ENCODE measurements at regions not wholly inside any gene's neighbourhood (a gene's known extent, or its start where the extent isn't known, plus 50 kb on each side); places are given as distances from the start of the nearest gene placed in this dataset.
"Not testable (repeated sequence)": the region's sequence is repeated elsewhere in the genome, so short reads cannot be mapped to it uniquely, and the experiment has no call there.

GRCh38 chrX:155819966-155820491 is 61.1 kb upstream of the VAMP7 start:
- intact Hi-C loops (cut with micrococcal nuclease) = no loop called here
- TF ChIP-seq CTCF (IDR thresholded peaks at IDR 0.05) = peak; percentile 27
- H3K4me3 ChIP-seq (ENCODE audit: low read length) = no peak overlapping the region
- H3K4me3 Mint-ChIP-seq = no peak overlapping the region
- H3K4me1 Mint-ChIP-seq = no peaks in the 10 kb centered on the region
- peak in 1 of 2 donors; percentile 67 for DNase-seq
- no peaks in the 10 kb centered on the region for H3K4me1 ChIP-seq (ENCODE audit: control insufficient read depth, insufficient read depth, low read length)
- no peak overlapping the region for H3K27ac ChIP-seq (ENCODE audit: low read length)
- H3K27ac Mint-ChIP-seq = no peak overlapping the region
- peaks cover 6 to 47% of the 10 kb centered on the region in 2 donors for H3K27me3 Mint-ChIP-seq (ENCODE audit: low read depth in 2 of 2)
- no peaks in the 10 kb centered on the region for H3K36me3 Mint-ChIP-seq
- peak in 1 of 3 donors; percentile 54 for ATAC-seq
- H3K9me3 Mint-ChIP-seq = peaks cover under 1 to 6% of the 10 kb centered on the region in 2 donors
- no peaks in the 10 kb centered on the region for H3K36me3 ChIP-seq (ENCODE audit: control insufficient read depth, insufficient read depth, low read length)
- 63% methylated on average over 2 of the region's 3 CpGs for WGBS (ENCODE audit: insufficient coverage)
- no peaks in the 10 kb centered on the region for H3K27me3 ChIP-seq (ENCODE audit: control insufficient read depth, insufficient read depth, low read length)
- no peaks in the 10 kb centered on the region for H3K9me3 ChIP-seq (ENCODE audit: control insufficient read depth, insufficient read depth, low read length)

GRCh38 chrX:155819525-155819924 is 61.6 kb upstream of the VAMP7 start:
- Histone ChIP-seq H3K27me3 (ENCODE audit: control insufficient read depth, insufficient read depth, low read length) (no peaks in the 10 kb centered on the region), H3K4me3 (ENCODE audit: low read length) (no peak overlapping the region), H3K9me3 (ENCODE audit: control insufficient read depth, insufficient read depth, low read length) (no peaks in the 10 kb centered on the region), H3K27ac (ENCODE audit: low read length) (no peak overlapping the region), H3K36me3 (ENCODE audit: control insufficient read depth, insufficient read depth, low read length) (no peaks in the 10 kb centered on the region), H3K4me1 (ENCODE audit: control insufficient read depth, insufficient read depth, low read length) (no peaks in the 10 kb centered on the region)
- intact Hi-C loops (cut with micrococcal nuclease) = no loop called here
- no peaks in the 10 kb centered on the region for H3K36me3 Mint-ChIP-seq
- H3K27me3 Mint-ChIP-seq (ENCODE audit: low read depth in 2 of 2) = peaks cover 6 to 42% of the 10 kb centered on the region in 2 donors
- peaks cover 0 to 6% of the 10 kb centered on the region in 2 donors for H3K9me3 Mint-ChIP-seq
- ATAC-seq = no peak
- no peak for TF ChIP-seq CTCF (IDR thresholded peaks at IDR 0.05)
- no peak overlapping the region for H3K4me3 Mint-ChIP-seq
- no peaks in the 10 kb centered on the region for H3K4me1 Mint-ChIP-seq
- H3K27ac Mint-ChIP-seq = no peak overlapping the region
- DNase-seq = no peak

- H3K36me3 ChIP-seq (ENCODE audit: control insufficient read depth, insufficient read depth, low read length); H3K27ac Mint-ChIP-seq; intact Hi-C loops (cut with micrococcal nuclease); H3K4me1 ChIP-seq (ENCODE audit: control insufficient read depth, insufficient read depth, low read length); H3K4me3 ChIP-seq (ENCODE audit: low read length); ATAC-seq; H3K27me3 ChIP-seq (ENCODE audit: control insufficient read depth, insufficient read depth, low read length); H3K27ac ChIP-seq (ENCODE audit: low read length); H3K36me3 Mint-ChIP-seq; H3K4me1 Mint-ChIP-seq; DNase-seq; H3K9me3 ChIP-seq (ENCODE audit: control insufficient read depth, insufficient read depth, low read length); H3K4me3 Mint-ChIP-seq: not testable (repeated sequence)
- H3K9me3 Mint-ChIP-seq = peaks cover 2 to 11% of the 10 kb centered on the region in 2 donors
- H3K27me3 Mint-ChIP-seq (ENCODE audit: low read depth in 2 of 2) = peaks cover 0 to 11% of the 10 kb centered on the region in 2 donors
- 99% methylated on average over 5 of the region's 8 CpGs for WGBS (ENCODE audit: insufficient coverage)
Measured at GRCh38 chrX:155814391-155814790, 66.8 kb upstream of the VAMP7 start.

GRCh38 chrX:155779831-155780230 is 101.3 kb upstream of the VAMP7 start:
- no peak overlapping the region for H3K27ac Mint-ChIP-seq
- no peaks in the 10 kb centered on the region for H3K4me1 ChIP-seq (ENCODE audit: control insufficient read depth, insufficient read depth, low read length)
- intact Hi-C loops (cut with micrococcal nuclease) = no loop called here
- no peak for TF ChIP-seq CTCF (IDR thresholded peaks at IDR 0.05)
- no peak overlapping the region for H3K27ac ChIP-seq (ENCODE audit: low read length)
- no peak for ATAC-seq
- H3K36me3 ChIP-seq (ENCODE audit: control insufficient read depth, insufficient read depth, low read length) = no peaks in the 10 kb centered on the region
- H3K27me3 ChIP-seq (ENCODE audit: control insufficient read depth, insufficient read depth, low read length) = no peaks in the 10 kb centered on the region
- H3K36me3 Mint-ChIP-seq = no peaks in the 10 kb centered on the region
- no CpG with 5 or more reads among the region's 1 CpG for WGBS (ENCODE audit: insufficient coverage)
- DNase-seq = no peak
- no peaks in the 10 kb centered on the region for H3K4me1 Mint-ChIP-seq
- peaks cover 0 to 3% of the 10 kb centered on the region in 2 donors for H3K9me3 Mint-ChIP-seq
- no peaks in the 10 kb centered on the region for H3K27me3 Mint-ChIP-seq (ENCODE audit: low read depth in 2 of 2)
- no peak overlapping the region for H3K4me3 Mint-ChIP-seq
- H3K4me3 ChIP-seq (ENCODE audit: low read length) = no peak overlapping the region
- no peaks in the 10 kb centered on the region for H3K9me3 ChIP-seq (ENCODE audit: control insufficient read depth, insufficient read depth, low read length)

Measured in natural killer cell (primary cell).